KMS-11 (cell line): ENCODE measurements at regions not wholly inside any gene's neighbourhood (a gene's known extent, or its start where the extent isn't known, plus 50 kb on each side); places are given as distances from the start of the nearest gene placed in this dataset.

Experiments used
- H2AFZ ChIP-seq: fragments of 200-600 bp; sonication (generic); 2 replicates; pipeline ENCODE4 v1.6.1; 2016; ENCODE audit warnings: antibody characterized with exemption, mixed run types, low read depth
- H3K27ac ChIP-seq: fragments of 200-600 bp; sonication (generic); 2 replicates; pipeline ENCODE4 v1.6.1; 2016; ENCODE audit warnings: mild to moderate bottlenecking, mixed run types
- H3K27me3 ChIP-seq: fragments of 200-600 bp; sonication (generic); 2 replicates; pipeline ENCODE4 v1.6.1; 2017; ENCODE audit warnings: mild to moderate bottlenecking, low read depth, mixed run types, moderate library complexity; ENCODE audit not compliant: insufficient read depth
- H3K36me3 ChIP-seq: fragments of 200-600 bp; sonication (generic); 2 replicates; pipeline ENCODE4 v1.6.1; 2017; ENCODE audit warnings: mild to moderate bottlenecking, mixed run types; ENCODE audit not compliant: insufficient read depth
- H3K4me1 ChIP-seq: fragments of 200-600 bp; sonication (generic); 2 replicates; pipeline ENCODE4 v1.6.1; 2016; ENCODE audit warnings: mild to moderate bottlenecking, low read depth, mixed run types; ENCODE audit not compliant: poor library complexity, severe bottlenecking
- H3K4me2 ChIP-seq: fragments of 200-600 bp; sonication (generic); 2 replicates; pipeline ENCODE4 v1.7.0; 2016; ENCODE audit warnings: mild to moderate bottlenecking, mixed run types
- H3K4me3 ChIP-seq: fragments of 200-600 bp; sonication (generic); IDR thresholded peaks from 2 replicates; pipeline ENCODE4 v1.6.1; 2017; ENCODE audit warnings: low read depth, low read length, mixed read lengths; ENCODE audit not compliant: insufficient read depth
- H3K79me2 ChIP-seq: fragments of 200-600 bp; sonication (generic); 2 replicates; pipeline ENCODE4 v1.6.1; 2016; ENCODE audit warnings: low read depth, mixed run types; ENCODE audit not compliant: insufficient read depth
- H3K9ac ChIP-seq: fragments of 200-600 bp; sonication (generic); 2 replicates; pipeline ENCODE4 v1.6.1; 2016; ENCODE audit warnings: mild to moderate bottlenecking, mixed run types
- H4K20me1 ChIP-seq: fragments of 200-600 bp; sonication (generic); 2 replicates; pipeline ENCODE4 v1.6.1; 2016; ENCODE audit warnings: mild to moderate bottlenecking, mixed run types; ENCODE audit not compliant: insufficient read depth
- TF ChIP-seq, protein P1 (sequence below): fragments of 200-600 bp; sonication (generic); conservative IDR thresholded peaks from 2 replicates; pipeline ENCODE4 v1.6.1; 2017; ENCODE audit warnings: low read depth, mild to moderate bottlenecking, antibody characterized with exemption, low read length, moderate library complexity, mixed read lengths

DNA sequence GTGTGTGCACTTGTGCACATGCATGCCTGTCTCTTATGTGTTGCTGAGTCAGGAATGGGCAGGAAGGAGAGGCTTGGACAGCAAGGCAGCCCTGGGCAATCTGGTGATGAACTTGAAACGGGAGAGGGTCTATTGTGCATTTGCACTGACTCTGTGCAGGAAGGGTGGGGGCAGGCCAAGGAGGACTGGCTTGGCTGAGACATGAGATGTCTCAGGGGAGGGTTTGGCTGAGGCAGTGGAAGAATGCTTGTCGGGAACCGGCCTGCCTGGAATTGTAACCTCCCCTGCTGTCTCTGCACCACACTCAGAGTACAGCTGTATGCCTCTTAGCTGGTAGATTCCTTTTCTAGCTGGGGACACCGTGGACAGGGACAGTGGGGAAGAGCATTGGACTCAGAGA, 176.1 kb upstream of the TNP1 start:
- Histone ChIP-seq H3K4me2 (no peak overlapping the region), H3K9ac (no peak overlapping the region), H3K4me1 (no peaks in the 10 kb centered on the region), H2AFZ (no peak overlapping the region), H3K79me2 (no peaks in the 10 kb centered on the region), H3K4me3 (no peak overlapping the region), H3K27me3 (no peaks in the 10 kb centered on the region), H3K27ac (no peak overlapping the region), H4K20me1 (no peaks in the 10 kb centered on the region), H3K36me3 (no peaks in the 10 kb centered on the region)
- TF ChIP-seq, protein P1, sequence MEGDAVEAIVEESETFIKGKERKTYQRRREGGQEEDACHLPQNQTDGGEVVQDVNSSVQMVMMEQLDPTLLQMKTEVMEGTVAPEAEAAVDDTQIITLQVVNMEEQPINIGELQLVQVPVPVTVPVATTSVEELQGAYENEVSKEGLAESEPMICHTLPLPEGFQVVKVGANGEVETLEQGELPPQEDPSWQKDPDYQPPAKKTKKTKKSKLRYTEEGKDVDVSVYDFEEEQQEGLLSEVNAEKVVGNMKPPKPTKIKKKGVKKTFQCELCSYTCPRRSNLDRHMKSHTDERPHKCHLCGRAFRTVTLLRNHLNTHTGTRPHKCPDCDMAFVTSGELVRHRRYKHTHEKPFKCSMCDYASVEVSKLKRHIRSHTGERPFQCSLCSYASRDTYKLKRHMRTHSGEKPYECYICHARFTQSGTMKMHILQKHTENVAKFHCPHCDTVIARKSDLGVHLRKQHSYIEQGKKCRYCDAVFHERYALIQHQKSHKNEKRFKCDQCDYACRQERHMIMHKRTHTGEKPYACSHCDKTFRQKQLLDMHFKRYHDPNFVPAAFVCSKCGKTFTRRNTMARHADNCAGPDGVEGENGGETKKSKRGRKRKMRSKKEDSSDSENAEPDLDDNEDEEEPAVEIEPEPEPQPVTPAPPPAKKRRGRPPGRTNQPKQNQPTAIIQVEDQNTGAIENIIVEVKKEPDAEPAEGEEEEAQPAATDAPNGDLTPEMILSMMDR, result no peak

GRCh38 chr2:217033186-217033585, 173.3 kb upstream of the TNP1 start:
- H3K27me3 ChIP-seq, result no peaks in the 10 kb centered on the region
- H3K4me3 ChIP-seq, result no peak overlapping the region
- no peaks in the 10 kb centered on the region for H3K36me3 ChIP-seq
- H3K79me2 ChIP-seq, result no peaks in the 10 kb centered on the region
- no peak overlapping the region for H2AFZ ChIP-seq
- TF ChIP-seq, protein P1, result no peak
- no peak overlapping the region for H3K9ac ChIP-seq
- H3K27ac ChIP-seq, result no peak overlapping the region
- H3K4me1 ChIP-seq, result no peaks in the 10 kb centered on the region
- H3K4me2 ChIP-seq, result no peak overlapping the region
- H4K20me1 ChIP-seq, result no peaks in the 10 kb centered on the region

- H3K79me2 ChIP-seq, result no peaks in the 10 kb centered on the region
- H3K4me1 ChIP-seq, result no peaks in the 10 kb centered on the region
- no peak overlapping the region for H3K27ac ChIP-seq
- H3K4me2 ChIP-seq, result no peak overlapping the region
- TF ChIP-seq, protein P1, result no peak
- H2AFZ ChIP-seq, result no peak overlapping the region
- no peak overlapping the region for H3K9ac ChIP-seq
- H3K4me3 ChIP-seq, result no peak overlapping the region
- no peaks in the 10 kb centered on the region for H3K36me3 ChIP-seq
- no peaks in the 10 kb centered on the region for H3K27me3 ChIP-seq
- H4K20me1 ChIP-seq, result no peaks in the 10 kb centered on the region
Measured at GRCh38 chr2:217031445-217031844, 171.6 kb upstream of the TNP1 start.

DNA sequence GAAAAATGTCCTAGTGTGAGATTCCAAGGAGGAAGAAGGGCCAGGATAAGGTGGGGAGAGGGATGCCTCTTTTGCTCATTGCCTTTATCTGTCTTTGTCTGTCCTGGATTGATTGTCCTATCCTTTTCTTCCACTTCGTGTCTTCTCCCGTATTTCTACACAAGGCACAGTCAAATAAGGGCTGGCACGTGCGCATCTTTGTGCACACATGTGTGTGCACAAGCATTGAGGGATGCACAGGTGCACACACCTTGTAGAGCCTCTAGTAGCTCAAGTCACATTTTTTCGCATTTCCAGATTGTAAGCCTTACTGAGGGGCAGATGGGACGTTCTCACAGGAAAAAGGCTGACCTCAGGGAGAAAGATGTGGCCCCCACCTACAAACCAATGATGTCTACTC, 170.2 kb upstream of the TNP1 start:
- Histone ChIP-seq H4K20me1 (no peaks in the 10 kb centered on the region), H3K4me2 (no peak overlapping the region), H3K27ac (no peak overlapping the region), H3K9ac (no peak overlapping the region), H3K36me3 (no peaks in the 10 kb centered on the region), H3K79me2 (no peaks in the 10 kb centered on the region), H3K27me3 (no peaks in the 10 kb centered on the region), H3K4me1 (no peaks in the 10 kb centered on the region), H3K4me3 (no peak overlapping the region), H2AFZ (no peak overlapping the region)
- TF ChIP-seq, protein P1, result no peak
